ENCODE measurements at regions not wholly inside any gene's neighbourhood (a gene's known extent, or its start where the extent isn't known, plus 50 kb on each side); places are given as distances from the start of the nearest gene placed in this dataset.

DNA sequence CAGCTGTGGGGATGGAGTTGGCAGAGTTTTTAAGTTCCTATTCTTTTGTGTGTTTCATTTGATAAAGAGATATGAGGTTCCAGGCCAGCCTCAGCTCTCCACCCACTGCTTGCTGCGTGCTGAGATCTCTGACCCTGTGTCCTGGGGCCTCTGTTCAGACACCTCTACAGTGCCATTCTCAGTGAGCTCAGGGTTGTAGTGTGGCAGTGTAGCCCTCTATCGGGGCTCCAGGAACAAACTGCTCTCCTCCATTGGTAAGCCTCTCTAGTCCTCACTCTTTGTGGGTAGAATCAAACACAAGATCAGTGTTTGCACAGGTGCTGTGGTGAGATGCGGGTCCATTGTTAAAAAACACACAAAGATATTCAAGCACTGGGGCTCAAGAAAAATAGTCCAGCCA is 386.6 kb upstream of the RPS23 start:
- BruUV-seq (replicated peaks), result no TSS peak
- ChIA-PET POLR2A (no interaction called here), RAD21 (ENCODE audit: low non-redundant PET in 1 of 2, low total read pairs in 2 of 2, uncharacterized antibody in 2 of 2, unreplicated experiment in 2 of 2) (no interaction called here), CTCF (no interaction called here)
- Histone ChIP-seq H3K9me2 (ENCODE audit: insufficient read depth) (no peaks in the 10 kb centered on the region), H3K4me3 (replicated peaks in 1 of 2; ENCODE audit: low read depth in 1 of 2, low read length in 2 of 2) (no peak overlapping the region), H3K79me2 (ENCODE audit: insufficient read depth, low read length) (no peaks in the 10 kb centered on the region), H3K36me3 (ENCODE audit: control insufficient read depth in 1 of 2, insufficient read depth in 2 of 2, low read length in 2 of 2) (no peaks in the 10 kb centered on the region), H3K4me2 (ENCODE audit: low read length) (no peak overlapping the region), H3K27me3 (ENCODE audit: insufficient read depth, low read length) (no peaks in the 10 kb centered on the region), H3K9me3 (ENCODE audit: control insufficient read depth in 1 of 2, insufficient read depth in 1 of 2, low read depth in 1 of 2, low read length in 2 of 2) (no peaks in the 10 kb centered on the region), H4K20me1 (ENCODE audit: insufficient read depth) (no peaks in the 10 kb centered on the region), H3K27ac (ENCODE audit: low read depth, low read length) (no peak overlapping the region), H2AFZ (ENCODE audit: low read depth, low read length, poor library complexity, severe bottlenecking) (no peak overlapping the region), H3K4me1 (ENCODE audit: control insufficient read depth in 1 of 2, insufficient read depth in 2 of 2, low read length in 2 of 2) (no peaks in the 10 kb centered on the region), H3K9ac (ENCODE audit: low read length) (no peak overlapping the region)
- intact Hi-C loops (cut with micrococcal nuclease), result no loop called here
- DNase-seq (ENCODE audit: low read depth, low spot score) (no peak), ATAC-seq (no peak)
- TF ChIP-seq, protein P1, sequence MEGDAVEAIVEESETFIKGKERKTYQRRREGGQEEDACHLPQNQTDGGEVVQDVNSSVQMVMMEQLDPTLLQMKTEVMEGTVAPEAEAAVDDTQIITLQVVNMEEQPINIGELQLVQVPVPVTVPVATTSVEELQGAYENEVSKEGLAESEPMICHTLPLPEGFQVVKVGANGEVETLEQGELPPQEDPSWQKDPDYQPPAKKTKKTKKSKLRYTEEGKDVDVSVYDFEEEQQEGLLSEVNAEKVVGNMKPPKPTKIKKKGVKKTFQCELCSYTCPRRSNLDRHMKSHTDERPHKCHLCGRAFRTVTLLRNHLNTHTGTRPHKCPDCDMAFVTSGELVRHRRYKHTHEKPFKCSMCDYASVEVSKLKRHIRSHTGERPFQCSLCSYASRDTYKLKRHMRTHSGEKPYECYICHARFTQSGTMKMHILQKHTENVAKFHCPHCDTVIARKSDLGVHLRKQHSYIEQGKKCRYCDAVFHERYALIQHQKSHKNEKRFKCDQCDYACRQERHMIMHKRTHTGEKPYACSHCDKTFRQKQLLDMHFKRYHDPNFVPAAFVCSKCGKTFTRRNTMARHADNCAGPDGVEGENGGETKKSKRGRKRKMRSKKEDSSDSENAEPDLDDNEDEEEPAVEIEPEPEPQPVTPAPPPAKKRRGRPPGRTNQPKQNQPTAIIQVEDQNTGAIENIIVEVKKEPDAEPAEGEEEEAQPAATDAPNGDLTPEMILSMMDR (IDR thresholded peaks at IDR 0.05 in 2 of 3, conservative IDR thresholded peaks at IDR 0.05 in 1 of 3; ENCODE audit: borderline replicate concordance in 1 of 3, insufficient read depth in 1 of 3, low read depth in 2 of 3, low read length in 2 of 3), result no peak
- TF ChIP-seq, protein P2, sequence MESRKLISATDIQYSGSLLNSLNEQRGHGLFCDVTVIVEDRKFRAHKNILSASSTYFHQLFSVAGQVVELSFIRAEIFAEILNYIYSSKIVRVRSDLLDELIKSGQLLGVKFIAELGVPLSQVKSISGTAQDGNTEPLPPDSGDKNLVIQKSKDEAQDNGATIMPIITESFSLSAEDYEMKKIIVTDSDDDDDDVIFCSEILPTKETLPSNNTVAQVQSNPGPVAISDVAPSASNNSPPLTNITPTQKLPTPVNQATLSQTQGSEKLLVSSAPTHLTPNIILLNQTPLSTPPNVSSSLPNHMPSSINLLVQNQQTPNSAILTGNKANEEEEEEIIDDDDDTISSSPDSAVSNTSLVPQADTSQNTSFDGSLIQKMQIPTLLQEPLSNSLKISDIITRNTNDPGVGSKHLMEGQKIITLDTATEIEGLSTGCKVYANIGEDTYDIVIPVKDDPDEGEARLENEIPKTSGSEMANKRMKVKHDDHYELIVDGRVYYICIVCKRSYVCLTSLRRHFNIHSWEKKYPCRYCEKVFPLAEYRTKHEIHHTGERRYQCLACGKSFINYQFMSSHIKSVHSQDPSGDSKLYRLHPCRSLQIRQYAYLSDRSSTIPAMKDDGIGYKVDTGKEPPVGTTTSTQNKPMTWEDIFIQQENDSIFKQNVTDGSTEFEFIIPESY (IDR thresholded peaks at IDR 0.05; ENCODE audit: extremely low read depth, insufficient replicate concordance, low read length), result no peak
- TF ChIP-seq, protein P3, sequence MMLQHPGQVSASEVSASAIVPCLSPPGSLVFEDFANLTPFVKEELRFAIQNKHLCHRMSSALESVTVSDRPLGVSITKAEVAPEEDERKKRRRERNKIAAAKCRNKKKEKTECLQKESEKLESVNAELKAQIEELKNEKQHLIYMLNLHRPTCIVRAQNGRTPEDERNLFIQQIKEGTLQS (IDR thresholded peaks at IDR 0.05), result no peak
- no peak for TF ChIP-seq CEBPB (IDR thresholded peaks at IDR 0.05; ENCODE audit: low read depth)

DNA sequence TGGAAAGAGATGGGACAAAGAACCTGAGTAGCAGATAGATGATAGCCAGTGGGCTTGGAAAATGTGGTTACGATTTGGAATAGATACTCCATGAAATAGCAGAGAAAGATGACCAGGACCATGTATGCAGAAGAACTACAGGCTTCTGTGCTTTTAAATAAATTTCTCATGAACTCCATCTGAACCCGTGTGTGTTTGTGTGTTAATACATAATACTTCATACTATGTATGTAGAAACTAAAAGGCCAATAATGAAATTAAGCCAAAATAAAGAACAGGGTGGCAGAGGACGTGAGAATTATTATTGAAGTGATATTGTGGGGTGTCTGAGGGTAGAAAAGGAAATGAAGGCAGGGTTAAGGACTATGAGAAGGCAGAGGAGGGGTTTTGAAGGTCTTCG is 385.1 kb upstream of the RPS23 start:
- ATAC-seq, result no peak
- Histone ChIP-seq H3K4me3 (replicated peaks in 1 of 2; ENCODE audit: low read depth in 1 of 2, low read length in 2 of 2) (no peak overlapping the region), H3K4me1 (ENCODE audit: control insufficient read depth in 1 of 2, insufficient read depth in 2 of 2, low read length in 2 of 2) (no peaks in the 10 kb centered on the region), H3K9ac (ENCODE audit: low read length) (no peak overlapping the region), H4K20me1 (ENCODE audit: insufficient read depth) (no peaks in the 10 kb centered on the region), H3K4me2 (ENCODE audit: low read length) (no peak overlapping the region), H3K27ac (ENCODE audit: low read depth, low read length) (no peak overlapping the region), H3K9me3 (ENCODE audit: control insufficient read depth in 1 of 2, insufficient read depth in 1 of 2, low read depth in 1 of 2, low read length in 2 of 2) (no peaks in the 10 kb centered on the region), H2AFZ (ENCODE audit: low read depth, low read length, poor library complexity, severe bottlenecking) (no peak overlapping the region), H3K79me2 (ENCODE audit: insufficient read depth, low read length) (no peaks in the 10 kb centered on the region), H3K36me3 (ENCODE audit: control insufficient read depth in 1 of 2, insufficient read depth in 2 of 2, low read length in 2 of 2) (no peaks in the 10 kb centered on the region), H3K9me2 (ENCODE audit: insufficient read depth) (no peaks in the 10 kb centered on the region), H3K27me3 (ENCODE audit: insufficient read depth, low read length) (no peaks in the 10 kb centered on the region)
- TF ChIP-seq ZNF274 (IDR thresholded peaks at IDR 0.05; ENCODE audit: low read depth, low read length) (no peak), SP1 (IDR thresholded peaks at IDR 0.05; ENCODE audit: low read depth) (no peak), FOSL1 (IDR thresholded peaks at IDR 0.05; ENCODE audit: low read depth) (no peak), CEBPB (IDR thresholded peaks at IDR 0.05; ENCODE audit: low read depth) (no peak), EZH2 (IDR thresholded peaks at IDR 0.05) (no peak), JUND (IDR thresholded peaks at IDR 0.05) (no peak), POLR2AphosphoS5 (IDR thresholded peaks at IDR 0.05; ENCODE audit: low read depth, low read length) (no peak), SIN3A (IDR thresholded peaks at IDR 0.05; ENCODE audit: low read depth) (no peak), TCF7L2 (IDR thresholded peaks at IDR 0.05; ENCODE audit: borderline replicate concordance, extremely low read depth, insufficient read depth, insufficient read length) (no peak)
- TF ChIP-seq, protein P2 (IDR thresholded peaks at IDR 0.05; ENCODE audit: extremely low read depth, insufficient replicate concordance, low read length), result no peak
- TF ChIP-seq, protein P4, sequence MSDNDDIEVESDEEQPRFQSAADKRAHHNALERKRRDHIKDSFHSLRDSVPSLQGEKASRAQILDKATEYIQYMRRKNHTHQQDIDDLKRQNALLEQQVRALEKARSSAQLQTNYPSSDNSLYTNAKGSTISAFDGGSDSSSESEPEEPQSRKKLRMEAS (IDR thresholded peaks at IDR 0.05), result no peak
- TF ChIP-seq, protein P3 (IDR thresholded peaks at IDR 0.05), result no peak
- no peak for DNase-seq (ENCODE audit: low read depth, low spot score)
- RAD21 ChIA-PET (ENCODE audit: low non-redundant PET in 1 of 2, low total read pairs in 2 of 2, uncharacterized antibody in 2 of 2, unreplicated experiment in 2 of 2), result no interaction called here
- intact Hi-C loops (cut with micrococcal nuclease), result no loop called here
- CTCF ChIA-PET, result no interaction called here
- no TSS peak for BruUV-seq (replicated peaks)
- POLR2A ChIA-PET, result no interaction called here
